ENCODE measurements at regions not wholly inside any gene's neighbourhood (a gene's known extent, or its start where the extent isn't known, plus 50 kb on each side); places are given as distances from the start of the nearest gene placed in this dataset.

DNA sequence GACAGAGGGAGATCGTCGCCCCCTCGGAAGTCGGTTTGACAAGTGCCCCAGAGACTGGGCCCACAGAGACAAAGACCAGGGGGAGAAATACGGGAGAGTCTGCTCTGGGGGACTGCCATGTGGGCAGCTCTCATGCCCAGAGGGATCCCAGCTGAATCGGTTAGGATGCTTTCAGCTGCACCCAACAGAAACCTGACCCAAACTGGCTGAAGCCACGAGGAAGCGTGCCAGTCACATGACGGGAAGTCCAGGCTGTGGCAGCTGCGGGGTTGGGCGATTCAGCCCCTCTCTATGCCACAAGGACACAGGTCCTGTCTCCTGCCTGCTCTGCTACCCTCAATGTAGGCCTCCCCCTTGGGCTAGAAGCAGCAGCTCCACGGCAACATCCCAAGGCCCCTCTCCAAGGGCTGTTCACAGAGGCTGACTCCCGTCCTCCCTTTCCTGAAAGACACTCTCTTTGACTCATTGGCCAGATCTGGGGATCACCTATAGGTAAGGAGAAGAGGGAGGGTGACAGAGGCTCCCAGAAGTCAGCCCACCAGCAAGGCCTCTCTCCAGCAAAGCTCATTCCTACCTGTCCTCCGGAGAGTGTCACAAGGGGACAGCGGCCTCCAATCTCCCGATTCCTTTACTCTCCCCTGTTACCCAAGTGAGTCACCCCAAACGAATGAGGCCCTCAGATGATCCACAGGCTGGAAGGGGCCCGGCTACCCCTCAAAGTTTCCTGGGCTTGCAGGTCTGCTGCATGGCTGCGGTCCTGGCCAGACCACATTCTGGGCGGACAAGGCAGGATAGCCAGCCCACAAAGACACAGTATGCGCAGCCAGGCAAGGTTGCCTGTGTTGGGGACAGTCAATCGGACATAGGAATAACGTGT is 75.8 kb downstream of the RBFOX3 start:
- Histone ChIP-seq H3K9me3 (ENCODE audit: insufficient read depth, low read length, severe bottlenecking) (no peaks in the 10 kb centered on the region), H2AFZ (ENCODE audit: low read depth, low read length) (no peak overlapping the region), H3K36me3 (ENCODE audit: insufficient read depth, low read length) (no peaks in the 10 kb centered on the region), H3K27me3 (ENCODE audit: insufficient read depth, low read length, poor library complexity) (peaks cover 14% of the 10 kb centered on the region), H4K20me1 (ENCODE audit: insufficient read depth, low read length) (peaks cover 3% of the 10 kb centered on the region; the same call in 1 of the 2 replicates), H3K4me2 (ENCODE audit: insufficient read depth, low read length) (no peak overlapping the region), H3K27ac (ENCODE audit: low read length) (no peak overlapping the region), H3K9ac (ENCODE audit: low read depth, low read length) (no peak overlapping the region), H3K79me2 (ENCODE audit: insufficient read depth, low read length) (no peaks in the 10 kb centered on the region), H3K4me1 (ENCODE audit: insufficient read depth, low read length) (no peaks in the 10 kb centered on the region), H3K4me3 (ENCODE audit: low read depth in 1 of 2, low read length in 2 of 2) (no peak overlapping the region)
- ATAC-seq (ENCODE audit: insufficient read depth, low read depth) (no peak), DNase-seq (no peak)
- TF ChIP-seq, protein P1, sequence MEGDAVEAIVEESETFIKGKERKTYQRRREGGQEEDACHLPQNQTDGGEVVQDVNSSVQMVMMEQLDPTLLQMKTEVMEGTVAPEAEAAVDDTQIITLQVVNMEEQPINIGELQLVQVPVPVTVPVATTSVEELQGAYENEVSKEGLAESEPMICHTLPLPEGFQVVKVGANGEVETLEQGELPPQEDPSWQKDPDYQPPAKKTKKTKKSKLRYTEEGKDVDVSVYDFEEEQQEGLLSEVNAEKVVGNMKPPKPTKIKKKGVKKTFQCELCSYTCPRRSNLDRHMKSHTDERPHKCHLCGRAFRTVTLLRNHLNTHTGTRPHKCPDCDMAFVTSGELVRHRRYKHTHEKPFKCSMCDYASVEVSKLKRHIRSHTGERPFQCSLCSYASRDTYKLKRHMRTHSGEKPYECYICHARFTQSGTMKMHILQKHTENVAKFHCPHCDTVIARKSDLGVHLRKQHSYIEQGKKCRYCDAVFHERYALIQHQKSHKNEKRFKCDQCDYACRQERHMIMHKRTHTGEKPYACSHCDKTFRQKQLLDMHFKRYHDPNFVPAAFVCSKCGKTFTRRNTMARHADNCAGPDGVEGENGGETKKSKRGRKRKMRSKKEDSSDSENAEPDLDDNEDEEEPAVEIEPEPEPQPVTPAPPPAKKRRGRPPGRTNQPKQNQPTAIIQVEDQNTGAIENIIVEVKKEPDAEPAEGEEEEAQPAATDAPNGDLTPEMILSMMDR (IDR thresholded peaks at IDR 0.05; ENCODE audit: borderline replicate concordance, extremely low read depth, low read length, poor library complexity, severe bottlenecking), result no peak
- no peak for TF ChIP-seq EZH2 (IDR thresholded peaks at IDR 0.05; ENCODE audit: borderline replicate concordance, low read depth, low read length, severe bottlenecking)

DNA sequence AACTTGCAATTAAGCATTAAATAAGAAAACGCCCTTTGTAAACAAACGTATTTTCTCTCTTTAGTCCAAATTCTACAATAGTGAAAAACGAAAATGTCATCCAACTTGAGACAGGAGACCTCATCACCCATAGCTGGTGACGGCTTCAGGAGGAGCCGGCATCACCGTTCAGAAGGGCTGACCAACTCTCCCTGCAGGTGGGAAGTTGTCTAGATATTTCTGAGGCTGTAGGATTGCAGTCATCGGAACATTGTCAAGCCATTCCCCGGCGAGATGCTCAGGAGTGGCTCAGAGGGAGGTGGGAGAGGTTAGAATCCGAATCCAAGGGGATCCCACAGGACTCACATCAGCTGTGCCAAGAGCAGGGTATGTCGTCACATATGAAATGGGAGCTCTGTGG is 76.7 kb downstream of the RBFOX3 start:
- Histone ChIP-seq H3K27ac (ENCODE audit: low read length) (no peak overlapping the region), H3K36me3 (ENCODE audit: insufficient read depth, low read length) (no peaks in the 10 kb centered on the region), H4K20me1 (ENCODE audit: insufficient read depth, low read length) (peaks cover 3% of the 10 kb centered on the region; the same call in 1 of the 2 replicates), H3K79me2 (ENCODE audit: insufficient read depth, low read length) (no peaks in the 10 kb centered on the region), H3K4me2 (ENCODE audit: insufficient read depth, low read length) (no peak overlapping the region), H3K4me1 (ENCODE audit: insufficient read depth, low read length) (no peaks in the 10 kb centered on the region), H3K9ac (ENCODE audit: low read depth, low read length) (no peak overlapping the region), H3K4me3 (ENCODE audit: low read depth in 1 of 2, low read length in 2 of 2) (no peak overlapping the region), H3K27me3 (ENCODE audit: insufficient read depth, low read length, poor library complexity) (peaks cover 16% of the 10 kb centered on the region), H3K9me3 (ENCODE audit: insufficient read depth, low read length, severe bottlenecking) (no peaks in the 10 kb centered on the region), H2AFZ (ENCODE audit: low read depth, low read length) (no peak overlapping the region)
- DNase-seq (no peak), ATAC-seq (ENCODE audit: insufficient read depth, low read depth) (no peak)
- TF ChIP-seq EZH2 (IDR thresholded peaks at IDR 0.05; ENCODE audit: borderline replicate concordance, low read depth, low read length, severe bottlenecking), result no peak
- TF ChIP-seq, protein P1 (IDR thresholded peaks at IDR 0.05; ENCODE audit: borderline replicate concordance, extremely low read depth, low read length, poor library complexity, severe bottlenecking), result no peak

DNA sequence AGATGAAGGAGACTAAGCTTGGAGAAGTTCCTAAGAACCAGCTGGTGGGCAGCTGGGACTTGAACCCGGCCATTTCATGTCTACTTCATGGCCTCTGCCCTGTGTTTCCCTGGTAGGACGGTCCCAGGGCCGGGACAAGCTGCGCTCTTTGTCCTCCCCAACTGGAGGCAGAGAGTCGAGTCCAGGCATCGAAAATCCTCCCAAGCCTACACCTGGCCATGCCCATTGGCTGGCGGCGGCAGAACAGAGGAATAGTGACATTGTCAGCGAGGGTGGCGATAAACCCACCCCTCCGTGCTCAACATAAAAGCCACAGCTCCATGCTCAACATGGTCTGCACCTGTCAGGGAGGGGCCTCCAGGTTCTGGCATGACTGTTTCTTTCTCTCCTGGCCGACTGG is 77.7 kb downstream of the RBFOX3 start:
- Histone ChIP-seq H2AFZ (ENCODE audit: low read depth, low read length) (no peak overlapping the region), H4K20me1 (ENCODE audit: insufficient read depth, low read length) (peaks cover 1% of the 10 kb centered on the region; the same call in 1 of the 2 replicates), H3K79me2 (ENCODE audit: insufficient read depth, low read length) (no peaks in the 10 kb centered on the region), H3K9ac (ENCODE audit: low read depth, low read length) (no peak overlapping the region), H3K27ac (ENCODE audit: low read length) (no peak overlapping the region), H3K27me3 (ENCODE audit: insufficient read depth, low read length, poor library complexity) (peaks cover 16% of the 10 kb centered on the region), H3K4me1 (ENCODE audit: insufficient read depth, low read length) (no peaks in the 10 kb centered on the region), H3K9me3 (ENCODE audit: insufficient read depth, low read length, severe bottlenecking) (no peaks in the 10 kb centered on the region), H3K4me3 (ENCODE audit: low read depth in 1 of 2, low read length in 2 of 2) (no peak overlapping the region), H3K36me3 (ENCODE audit: insufficient read depth, low read length) (no peaks in the 10 kb centered on the region), H3K4me2 (ENCODE audit: insufficient read depth, low read length) (no peak overlapping the region)
- TF ChIP-seq EZH2 (IDR thresholded peaks at IDR 0.05; ENCODE audit: borderline replicate concordance, low read depth, low read length, severe bottlenecking), result no peak
- TF ChIP-seq, protein P1 (IDR thresholded peaks at IDR 0.05; ENCODE audit: borderline replicate concordance, extremely low read depth, low read length, poor library complexity, severe bottlenecking), result no peak
- ATAC-seq (ENCODE audit: insufficient read depth, low read depth), result no peak
- no peak for DNase-seq

Data from DND-41 (cell line).